ENCODE measurements at regions not wholly inside any gene's neighbourhood (a gene's known extent, or its start where the extent isn't known, plus 50 kb on each side); places are given as distances from the start of the nearest gene placed in this dataset.

GRCh38 chr12:33830070-33830469, 192.2 kb upstream of the ALG10 start:
- no peak for TF ChIP-seq CTCF (IDR thresholded peaks at IDR 0.05)
- TF ChIP-seq POLR2A (IDR thresholded peaks at IDR 0.05) = no peak
- no peak for TF ChIP-seq POLR2AphosphoS5 (IDR thresholded peaks at IDR 0.05)

All from stomach (tissue), 4 donors.